ENCODE measurements at regions not wholly inside any gene's neighbourhood (a gene's known extent, or its start where the extent isn't known, plus 50 kb on each side); places are given as distances from the start of the nearest gene placed in this dataset.

GRCh38 chr7:98753176-98753575, 116.6 kb downstream of the TMEM130 start:
- Histone ChIP-seq H3K4me3 (replicated peaks; ENCODE audit: low read depth, low read length) (no peak overlapping the region), H3K36me3 (ENCODE audit: control insufficient read depth, insufficient read depth, low read length) (no peaks in the 10 kb centered on the region), H3K27me3 (replicated peaks; ENCODE audit: control insufficient read depth, insufficient read depth, low read length) (no peaks in the 10 kb centered on the region)
- TF ChIP-seq, protein P1, sequence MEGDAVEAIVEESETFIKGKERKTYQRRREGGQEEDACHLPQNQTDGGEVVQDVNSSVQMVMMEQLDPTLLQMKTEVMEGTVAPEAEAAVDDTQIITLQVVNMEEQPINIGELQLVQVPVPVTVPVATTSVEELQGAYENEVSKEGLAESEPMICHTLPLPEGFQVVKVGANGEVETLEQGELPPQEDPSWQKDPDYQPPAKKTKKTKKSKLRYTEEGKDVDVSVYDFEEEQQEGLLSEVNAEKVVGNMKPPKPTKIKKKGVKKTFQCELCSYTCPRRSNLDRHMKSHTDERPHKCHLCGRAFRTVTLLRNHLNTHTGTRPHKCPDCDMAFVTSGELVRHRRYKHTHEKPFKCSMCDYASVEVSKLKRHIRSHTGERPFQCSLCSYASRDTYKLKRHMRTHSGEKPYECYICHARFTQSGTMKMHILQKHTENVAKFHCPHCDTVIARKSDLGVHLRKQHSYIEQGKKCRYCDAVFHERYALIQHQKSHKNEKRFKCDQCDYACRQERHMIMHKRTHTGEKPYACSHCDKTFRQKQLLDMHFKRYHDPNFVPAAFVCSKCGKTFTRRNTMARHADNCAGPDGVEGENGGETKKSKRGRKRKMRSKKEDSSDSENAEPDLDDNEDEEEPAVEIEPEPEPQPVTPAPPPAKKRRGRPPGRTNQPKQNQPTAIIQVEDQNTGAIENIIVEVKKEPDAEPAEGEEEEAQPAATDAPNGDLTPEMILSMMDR (IDR thresholded peaks at IDR 0.05; ENCODE audit: insufficient read depth, low read length, poor library complexity, severe bottlenecking), result no peak
- no peak for DNase-seq (ENCODE audit: extremely low read depth, insufficient read length)

- DNase-seq (ENCODE audit: extremely low read depth, insufficient read length), result no peak
- no peak overlapping the region for H3K4me3 ChIP-seq (replicated peaks; ENCODE audit: low read depth, low read length)
- no peaks in the 10 kb centered on the region for H3K36me3 ChIP-seq (ENCODE audit: control insufficient read depth, insufficient read depth, low read length)
- TF ChIP-seq, protein P1 (IDR thresholded peaks at IDR 0.05; ENCODE audit: insufficient read depth, low read length, poor library complexity, severe bottlenecking), result no peak
- H3K27me3 ChIP-seq (replicated peaks; ENCODE audit: control insufficient read depth, insufficient read depth, low read length), result no peaks in the 10 kb centered on the region
Measured at GRCh38 chr7:98753989-98754479, 115.8 kb downstream of the TMEM130 start.

- H3K27me3 ChIP-seq (replicated peaks; ENCODE audit: control insufficient read depth, insufficient read depth, low read length), result no peaks in the 10 kb centered on the region
- no peaks in the 10 kb centered on the region for H3K36me3 ChIP-seq (ENCODE audit: control insufficient read depth, insufficient read depth, low read length)
- no peak overlapping the region for H3K4me3 ChIP-seq (replicated peaks; ENCODE audit: low read depth, low read length)
- DNase-seq (ENCODE audit: extremely low read depth, insufficient read length), result no peak
- TF ChIP-seq, protein P1 (IDR thresholded peaks at IDR 0.05; ENCODE audit: insufficient read depth, low read length, poor library complexity, severe bottlenecking), result peak; percentile 25
Measured at GRCh38 chr7:98755138-98755898, 114.5 kb downstream of the TMEM130 start.

- TF ChIP-seq, protein P1 (IDR thresholded peaks at IDR 0.05; ENCODE audit: insufficient read depth, low read length, poor library complexity, severe bottlenecking), result no peak
- no peak for DNase-seq (ENCODE audit: extremely low read depth, insufficient read length)
- Histone ChIP-seq H3K4me3 (replicated peaks; ENCODE audit: low read depth, low read length) (no peak overlapping the region), H3K27me3 (replicated peaks; ENCODE audit: control insufficient read depth, insufficient read depth, low read length) (no peaks in the 10 kb centered on the region; the same call in 1 of the 2 replicates), H3K36me3 (ENCODE audit: control insufficient read depth, insufficient read depth, low read length) (no peaks in the 10 kb centered on the region)
Measured at GRCh38 chr7:98758157-98758556, 111.7 kb downstream of the TMEM130 start.

- H3K4me3 ChIP-seq (replicated peaks; ENCODE audit: low read depth, low read length), result no peak overlapping the region
- no peak for DNase-seq (ENCODE audit: extremely low read depth, insufficient read length)
- H3K27me3 ChIP-seq (replicated peaks; ENCODE audit: control insufficient read depth, insufficient read depth, low read length), result no peaks in the 10 kb centered on the region; the same call in 1 of the 2 replicates
- no peaks in the 10 kb centered on the region for H3K36me3 ChIP-seq (ENCODE audit: control insufficient read depth, insufficient read depth, low read length)
- TF ChIP-seq, protein P1 (IDR thresholded peaks at IDR 0.05; ENCODE audit: insufficient read depth, low read length, poor library complexity, severe bottlenecking), result no peak
Measured at GRCh38 chr7:98760201-98760651, 109.6 kb downstream of the TMEM130 start.
